Caco-2 (cell line): ENCODE measurements at regions not wholly inside any gene's neighbourhood (a gene's known extent, or its start where the extent isn't known, plus 50 kb on each side); places are given as distances from the start of the nearest gene placed in this dataset.

Experiments used
- BruUV-seq: library from RNA; stranded (reverse); fragments of 400-500 nt; replicated peaks from 2 replicates; lab custom pipeline; 2021; lab: Mats Ljungman, UMichigan
- CTCF ChIA-PET: fragments of 300-600 bp; sonication (Branson Sonifier 250); formaldehyde crosslinking; loops from one replicate; lab custom pipeline; 2022; ENCODE audit warnings: antibody characterized with exemption; lab: Charles Lee
- POLR2A ChIA-PET: fragments of 300-600 bp; sonication (Branson Sonifier 250); formaldehyde crosslinking; loops from one replicate; lab custom pipeline; 2022; ENCODE audit warnings: antibody characterized with exemption; lab: Charles Lee
- DNase-seq, 2 experiments: peaks; one replicate each; pipeline versions ENCODE4 v3.0.0 to v3.0.0-alpha.2; 2020 to 2022
- H3K27me3 ChIP-seq: replicated peaks from 2 replicates; pipeline ENCODE4 v1.6.0; 2011; ENCODE audit warnings: low read length; ENCODE audit not compliant: control insufficient read depth, insufficient read depth
- H3K36me3 ChIP-seq: 2 replicates; pipeline ENCODE4 v1.5.1; 2011; ENCODE audit warnings: low read length; ENCODE audit not compliant: control insufficient read depth, insufficient read depth
- H3K4me1 ChIP-seq: fragments of 250-450 bp; sonication (Bioruptor Pico); 2 replicates; pipeline ENCODE4 v1.5.1; 2020; ENCODE audit warnings: mild to moderate bottlenecking
- H3K4me3 ChIP-seq: 2 replicates; pipeline ENCODE4 v1.5.1; 2011; ENCODE audit warnings: low read depth, mild to moderate bottlenecking, control low read depth, low read length
- H3K9me3 ChIP-seq: fragments of 250-450 bp; sonication (Bioruptor Pico); 2 replicates; pipeline ENCODE4 v1.5.1; 2020; ENCODE audit warnings: mild to moderate bottlenecking, moderate library complexity
- H3K27ac Mint-ChIP-seq: one replicate; pipeline ENCODE4 v1.8.0; 2022; ENCODE audit warnings: mixed read lengths; ENCODE audit not compliant: unreplicated experiment
- H3K27me3 Mint-ChIP-seq: one replicate; pipeline ENCODE4 v1.8.0; 2022; ENCODE audit warnings: mixed read lengths; ENCODE audit not compliant: insufficient read depth, unreplicated experiment
- H3K36me3 Mint-ChIP-seq: one replicate; pipeline ENCODE4 v1.8.0; 2022; ENCODE audit warnings: mild to moderate bottlenecking, mixed read lengths; ENCODE audit not compliant: insufficient read depth, unreplicated experiment
- H3K4me1 Mint-ChIP-seq: one replicate; pipeline ENCODE4 v1.8.0; 2022; ENCODE audit warnings: low read depth, mixed read lengths; ENCODE audit not compliant: unreplicated experiment
- H3K4me3 Mint-ChIP-seq: one replicate; pipeline ENCODE4 v1.8.0; 2022; ENCODE audit warnings: mild to moderate bottlenecking, moderate library complexity, mixed read lengths; ENCODE audit not compliant: unreplicated experiment
- H3K9me3 Mint-ChIP-seq: one replicate; pipeline ENCODE4 v1.8.0; 2022; ENCODE audit warnings: mixed read lengths; ENCODE audit not compliant: unreplicated experiment
- intact Hi-C: fragments of 100-400 bp; cut with micrococcal nuclease; formaldehyde crosslinking; loops from one replicate; pipeline ENCODE4 v1.10.0; 2022; ENCODE audit not compliant: unreplicated experiment
- TF ChIP-seq, protein P1 (sequence below), 2 experiments: fragments of 200-600 bp in 1 of 2; IDR thresholded peaks; 1 replicate in 1 of 2; 2 replicates in 1 of 2; pipeline versions ENCODE4 v1.5.1 to v1.8.0; 2011 to 2022; ENCODE audit warnings: antibody characterized with exemption in 1 of 2, control low read depth in 1 of 2, inconsistent platforms in 1 of 2, low read depth in 1 of 2, low read length in 1 of 2, mild to moderate bottlenecking in 1 of 2, moderate library complexity in 1 of 2; ENCODE audit not compliant: insufficient read depth in 1 of 2, severe bottlenecking in 1 of 2, unreplicated experiment in 1 of 2

DNA sequence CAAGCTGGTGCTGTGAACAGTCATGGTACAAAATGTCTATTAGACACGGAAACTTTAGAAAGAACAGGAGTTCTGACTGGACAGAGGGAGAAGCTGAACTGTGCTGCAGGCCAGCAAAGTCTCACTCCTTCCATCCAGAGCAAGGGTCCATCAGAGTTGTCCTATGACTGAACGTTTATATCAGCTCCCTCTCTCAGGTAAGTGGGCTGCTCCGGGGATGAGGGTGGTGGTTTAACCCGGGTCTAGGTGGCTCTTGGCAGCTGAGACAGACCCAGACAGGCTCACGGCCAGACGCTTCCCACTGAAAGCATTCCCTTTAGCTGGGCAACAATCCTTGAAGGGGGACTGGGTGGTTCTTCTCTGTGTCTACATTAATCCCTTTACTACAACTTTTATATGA is 385.0 kb upstream of the SMIM31 start:
- no peaks in the 10 kb centered on the region for H3K4me1 Mint-ChIP-seq
- no peaks in the 10 kb centered on the region for H3K36me3 Mint-ChIP-seq
- intact Hi-C loops: no loop called here
- CTCF ChIA-PET: no interaction called here
- POLR2A ChIA-PET: no interaction called here
- Histone ChIP-seq H3K4me1 (no peaks in the 10 kb centered on the region), H3K27me3 (no peaks in the 10 kb centered on the region), H3K4me3 (no peak overlapping the region), H3K9me3 (no peaks in the 10 kb centered on the region), H3K36me3 (no peaks in the 10 kb centered on the region)
- no peaks in the 10 kb centered on the region for H3K9me3 Mint-ChIP-seq
- H3K4me3 Mint-ChIP-seq: no peak overlapping the region
- TF ChIP-seq, protein P1, sequence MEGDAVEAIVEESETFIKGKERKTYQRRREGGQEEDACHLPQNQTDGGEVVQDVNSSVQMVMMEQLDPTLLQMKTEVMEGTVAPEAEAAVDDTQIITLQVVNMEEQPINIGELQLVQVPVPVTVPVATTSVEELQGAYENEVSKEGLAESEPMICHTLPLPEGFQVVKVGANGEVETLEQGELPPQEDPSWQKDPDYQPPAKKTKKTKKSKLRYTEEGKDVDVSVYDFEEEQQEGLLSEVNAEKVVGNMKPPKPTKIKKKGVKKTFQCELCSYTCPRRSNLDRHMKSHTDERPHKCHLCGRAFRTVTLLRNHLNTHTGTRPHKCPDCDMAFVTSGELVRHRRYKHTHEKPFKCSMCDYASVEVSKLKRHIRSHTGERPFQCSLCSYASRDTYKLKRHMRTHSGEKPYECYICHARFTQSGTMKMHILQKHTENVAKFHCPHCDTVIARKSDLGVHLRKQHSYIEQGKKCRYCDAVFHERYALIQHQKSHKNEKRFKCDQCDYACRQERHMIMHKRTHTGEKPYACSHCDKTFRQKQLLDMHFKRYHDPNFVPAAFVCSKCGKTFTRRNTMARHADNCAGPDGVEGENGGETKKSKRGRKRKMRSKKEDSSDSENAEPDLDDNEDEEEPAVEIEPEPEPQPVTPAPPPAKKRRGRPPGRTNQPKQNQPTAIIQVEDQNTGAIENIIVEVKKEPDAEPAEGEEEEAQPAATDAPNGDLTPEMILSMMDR (IDR thresholded peaks at IDR 0.05; ENCODE audit: insufficient read depth in 1 of 2, low read depth in 1 of 2, low read length in 1 of 2, severe bottlenecking in 1 of 2, unreplicated experiment in 1 of 2): no peak
- BruUV-seq: no TSS peak
- DNase-seq: no peak
- H3K27ac Mint-ChIP-seq: no peak overlapping the region
- peaks cover 3% of the 10 kb centered on the region for H3K27me3 Mint-ChIP-seq

DNA sequence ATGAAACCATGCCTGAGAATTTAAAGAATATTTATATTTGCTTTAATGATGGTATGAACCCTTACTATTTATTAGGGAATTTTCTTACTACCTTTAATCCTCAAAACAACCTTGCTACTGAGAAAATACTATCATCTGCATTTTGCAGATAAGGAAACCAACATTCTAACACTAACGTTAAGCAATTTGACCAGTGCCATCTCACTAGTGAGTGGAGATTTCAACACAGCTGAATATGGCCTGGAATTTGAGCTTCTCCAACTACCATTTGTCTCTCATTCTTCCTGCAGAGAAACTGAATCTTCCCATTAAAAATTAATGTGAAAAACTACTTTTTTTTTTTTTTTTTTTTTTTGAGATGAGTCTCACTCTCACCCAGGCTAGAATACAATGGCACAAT is 380.9 kb upstream of the SMIM31 start:
- ChIA-PET CTCF (no interaction called here), POLR2A (no interaction called here)
- DNase-seq: no peak
- BruUV-seq: no TSS peak
- Mint-ChIP-seq H3K4me3 (no peak overlapping the region), H3K27ac (no peak overlapping the region), H3K4me1 (no peaks in the 10 kb centered on the region), H3K27me3 (peaks cover 4% of the 10 kb centered on the region), H3K36me3 (no peaks in the 10 kb centered on the region), H3K9me3 (no peaks in the 10 kb centered on the region)
- intact Hi-C loops: no loop called here
- no peaks in the 10 kb centered on the region for H3K9me3 ChIP-seq
- no peak overlapping the region for H3K4me3 ChIP-seq
- H3K36me3 ChIP-seq: no peaks in the 10 kb centered on the region
- no peaks in the 10 kb centered on the region for H3K4me1 ChIP-seq
- TF ChIP-seq, protein P1 (IDR thresholded peaks at IDR 0.05; ENCODE audit: insufficient read depth in 1 of 2, low read depth in 1 of 2, low read length in 1 of 2, severe bottlenecking in 1 of 2, unreplicated experiment in 1 of 2): no peak
- H3K27me3 ChIP-seq: no peaks in the 10 kb centered on the region

- no peaks in the 10 kb centered on the region for H3K36me3 Mint-ChIP-seq
- DNase-seq: no peak
- BruUV-seq: no TSS peak
Observed at GRCh38 chr4:164377277-164377676, 376.7 kb upstream of the SMIM31 start.

More at GRCh38 chr4:164377277-164377676, 376.7 kb upstream of the SMIM31 start:
- ChIA-PET CTCF (no interaction called here), POLR2A (no interaction called here)
- Histone ChIP-seq H3K27me3 (no peaks in the 10 kb centered on the region), H3K4me1 (no peaks in the 10 kb centered on the region), H3K36me3 (no peaks in the 10 kb centered on the region), H3K4me3 (no peak overlapping the region), H3K9me3 (no peaks in the 10 kb centered on the region)
- H3K27ac Mint-ChIP-seq: no peak overlapping the region
- TF ChIP-seq, protein P1 (IDR thresholded peaks at IDR 0.05; ENCODE audit: insufficient read depth in 1 of 2, low read depth in 1 of 2, low read length in 1 of 2, severe bottlenecking in 1 of 2, unreplicated experiment in 1 of 2): no peak
- peaks cover 10% of the 10 kb centered on the region for H3K27me3 Mint-ChIP-seq
- H3K9me3 Mint-ChIP-seq: no peaks in the 10 kb centered on the region
- intact Hi-C loops: no loop called here
- H3K4me3 Mint-ChIP-seq: no peak overlapping the region
- H3K4me1 Mint-ChIP-seq: no peaks in the 10 kb centered on the region
